ENCODE measurements at regions not wholly inside any gene's neighbourhood (a gene's known extent, or its start where the extent isn't known, plus 50 kb on each side); places are given as distances from the start of the nearest gene placed in this dataset.
A peak's percentile ranks its signal among the peaks of the same experiment; 100 is the strongest.

DNA sequence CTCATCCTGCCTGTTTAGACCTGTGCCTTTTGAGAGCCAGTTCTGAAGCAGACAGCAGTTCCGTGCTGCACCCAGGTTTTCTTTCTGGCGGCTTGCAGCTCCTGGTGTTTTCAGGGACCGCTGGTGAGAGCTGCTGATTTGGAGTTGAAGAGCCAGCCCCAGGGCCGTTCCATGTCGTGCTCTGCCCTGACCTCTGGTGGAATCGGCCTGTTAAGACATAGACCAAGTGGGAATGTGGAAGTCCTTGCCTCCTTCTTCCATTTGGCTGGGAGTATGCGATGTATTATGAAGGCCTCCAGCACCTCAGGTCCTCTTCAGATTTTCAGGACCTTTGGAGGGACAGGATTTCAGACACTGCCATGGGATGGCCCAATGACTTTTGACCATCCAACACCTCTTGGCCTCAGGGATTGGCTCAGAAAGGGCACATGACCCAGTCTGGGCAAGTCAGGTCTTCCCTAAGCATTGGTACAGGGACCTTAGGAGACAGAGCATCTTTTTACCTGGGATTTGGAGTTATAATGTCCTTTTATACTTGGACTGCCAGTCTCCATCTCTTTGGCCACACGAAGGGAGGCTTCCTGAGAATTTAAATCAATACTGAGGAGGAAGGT is 136.1 kb upstream of the CLINT1 start:
- TF ChIP-seq CTCF (IDR thresholded peaks at IDR 0.05), result peak; percentile 73
- no peak overlapping the region for H3K4me3 Mint-ChIP-seq (ENCODE audit: unreplicated experiment)
- no peak overlapping the region for H3K27ac Mint-ChIP-seq (ENCODE audit: unreplicated experiment)
- H3K36me3 Mint-ChIP-seq (ENCODE audit: unreplicated experiment), result no peaks in the 10 kb centered on the region
- peaks cover 5% of the 10 kb centered on the region for H3K4me1 Mint-ChIP-seq (ENCODE audit: unreplicated experiment)
- peak; percentile 87 for DNase-seq (ENCODE audit: extremely low spot score, unreplicated experiment)
- H3K9me3 Mint-ChIP-seq (ENCODE audit: unreplicated experiment), result no peaks in the 10 kb centered on the region
- no peaks in the 10 kb centered on the region for H3K27me3 Mint-ChIP-seq (ENCODE audit: unreplicated experiment)

- H3K36me3 Mint-ChIP-seq (ENCODE audit: unreplicated experiment), result no peaks in the 10 kb centered on the region
- peaks cover 5% of the 10 kb centered on the region for H3K4me1 Mint-ChIP-seq (ENCODE audit: unreplicated experiment)
- TF ChIP-seq CTCF (IDR thresholded peaks at IDR 0.05), result no peak
- H3K9me3 Mint-ChIP-seq (ENCODE audit: unreplicated experiment), result no peaks in the 10 kb centered on the region
- H3K27me3 Mint-ChIP-seq (ENCODE audit: unreplicated experiment), result no peaks in the 10 kb centered on the region
- no peak for DNase-seq (ENCODE audit: extremely low spot score, unreplicated experiment)
- no peak overlapping the region for H3K27ac Mint-ChIP-seq (ENCODE audit: unreplicated experiment)
- H3K4me3 Mint-ChIP-seq (ENCODE audit: unreplicated experiment), result no peak overlapping the region
These were observed 135.2 kb upstream of the CLINT1 start for GRCh38 chr5:157993986-157994691.

DNA sequence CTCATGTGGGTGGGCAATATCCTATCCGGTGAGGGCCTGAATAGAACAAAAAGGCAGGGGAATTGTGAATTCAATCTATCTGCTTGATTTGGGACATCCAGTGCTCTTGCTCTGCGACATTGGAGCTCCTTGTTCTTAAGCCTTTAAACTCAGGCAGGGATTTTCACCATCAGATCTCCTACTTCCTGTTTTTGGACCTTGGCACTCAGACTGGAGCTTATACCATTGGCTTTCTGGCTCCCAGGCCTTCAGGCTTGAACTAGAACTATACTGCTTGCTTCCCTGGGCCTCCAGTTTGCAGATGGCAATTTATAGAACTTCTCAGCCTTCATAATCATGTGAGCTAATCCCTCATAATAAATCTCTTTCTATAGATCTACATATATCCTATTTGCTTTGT is 134.3 kb upstream of the CLINT1 start:
- Mint-ChIP-seq H3K27me3 (ENCODE audit: unreplicated experiment) (no peaks in the 10 kb centered on the region), H3K4me3 (ENCODE audit: unreplicated experiment) (no peak overlapping the region), H3K9me3 (ENCODE audit: unreplicated experiment) (no peaks in the 10 kb centered on the region), H3K27ac (ENCODE audit: unreplicated experiment) (no peak overlapping the region), H3K36me3 (ENCODE audit: unreplicated experiment) (no peaks in the 10 kb centered on the region), H3K4me1 (ENCODE audit: unreplicated experiment) (peaks cover 3% of the 10 kb centered on the region)
- DNase-seq (ENCODE audit: extremely low spot score, unreplicated experiment), result no peak
- no peak for TF ChIP-seq CTCF (IDR thresholded peaks at IDR 0.05)

DNA sequence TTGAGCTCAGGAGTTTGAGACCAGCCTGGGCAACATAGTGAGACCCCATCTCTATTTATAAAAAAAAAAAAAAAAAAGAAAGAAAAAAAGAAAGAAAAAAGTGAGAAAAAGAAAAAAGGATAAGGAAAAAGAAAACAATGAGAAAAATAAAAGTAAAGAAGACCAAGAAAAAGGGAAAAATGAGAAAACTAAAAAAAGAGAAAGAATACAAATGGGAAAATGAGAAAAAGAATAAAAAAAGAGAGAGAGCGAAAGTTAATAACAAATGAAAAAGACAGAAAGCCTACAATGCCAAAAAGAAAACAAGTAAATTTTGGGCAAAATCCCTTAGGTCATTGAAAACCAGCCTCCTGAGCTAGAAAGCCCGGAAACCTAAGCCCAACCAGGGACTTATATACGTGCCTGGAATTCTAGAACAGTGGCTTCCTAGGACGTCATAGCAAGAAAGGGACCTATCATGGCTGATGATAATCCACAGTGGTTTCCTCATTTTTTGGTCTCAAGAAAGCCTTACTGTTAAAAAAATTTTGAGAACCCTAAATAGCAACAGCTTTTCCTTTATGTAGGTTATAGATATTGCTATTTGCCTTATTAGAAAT is 131.7 kb upstream of the CLINT1 start:
- H3K4me1 Mint-ChIP-seq (ENCODE audit: unreplicated experiment), result peaks cover 2% of the 10 kb centered on the region
- no peak overlapping the region for H3K27ac Mint-ChIP-seq (ENCODE audit: unreplicated experiment)
- H3K36me3 Mint-ChIP-seq (ENCODE audit: unreplicated experiment), result no peaks in the 10 kb centered on the region
- H3K4me3 Mint-ChIP-seq (ENCODE audit: unreplicated experiment), result no peak overlapping the region
- H3K27me3 Mint-ChIP-seq (ENCODE audit: unreplicated experiment), result no peaks in the 10 kb centered on the region
- DNase-seq (ENCODE audit: extremely low spot score, unreplicated experiment), result no peak
- TF ChIP-seq CTCF (IDR thresholded peaks at IDR 0.05), result no peak
- no peaks in the 10 kb centered on the region for H3K9me3 Mint-ChIP-seq (ENCODE audit: unreplicated experiment)

- no peaks in the 10 kb centered on the region for H3K9me3 Mint-ChIP-seq (ENCODE audit: unreplicated experiment)
- H3K4me3 Mint-ChIP-seq (ENCODE audit: unreplicated experiment), result no peak overlapping the region
- no peak overlapping the region for H3K27ac Mint-ChIP-seq (ENCODE audit: unreplicated experiment)
- H3K36me3 Mint-ChIP-seq (ENCODE audit: unreplicated experiment), result no peaks in the 10 kb centered on the region
- no peaks in the 10 kb centered on the region for H3K4me1 Mint-ChIP-seq (ENCODE audit: unreplicated experiment)
- TF ChIP-seq CTCF (IDR thresholded peaks at IDR 0.05), result no peak
- no peak for DNase-seq (ENCODE audit: extremely low spot score, unreplicated experiment)
- no peaks in the 10 kb centered on the region for H3K27me3 Mint-ChIP-seq (ENCODE audit: unreplicated experiment)
These were observed 130.4 kb upstream of the CLINT1 start for GRCh38 chr5:157989296-157989695.
